ENCODE measurements at regions not wholly inside any gene's neighbourhood (a gene's known extent, or its start where the extent isn't known, plus 50 kb on each side); places are given as distances from the start of the nearest gene placed in this dataset.

- no peak for DNase-seq (ENCODE audit: low spot score)
- no peak for FAIRE-seq
These were observed 51.8 kb upstream of the PAX1 start for GRCh38 chr20:21653628-21654027.

GRCh38 chr20:21643417-21643816 lies 62.0 kb upstream of the PAX1 start:
- DNase-seq (ENCODE audit: low spot score) (no peak), FAIRE-seq (no peak)

DNA sequence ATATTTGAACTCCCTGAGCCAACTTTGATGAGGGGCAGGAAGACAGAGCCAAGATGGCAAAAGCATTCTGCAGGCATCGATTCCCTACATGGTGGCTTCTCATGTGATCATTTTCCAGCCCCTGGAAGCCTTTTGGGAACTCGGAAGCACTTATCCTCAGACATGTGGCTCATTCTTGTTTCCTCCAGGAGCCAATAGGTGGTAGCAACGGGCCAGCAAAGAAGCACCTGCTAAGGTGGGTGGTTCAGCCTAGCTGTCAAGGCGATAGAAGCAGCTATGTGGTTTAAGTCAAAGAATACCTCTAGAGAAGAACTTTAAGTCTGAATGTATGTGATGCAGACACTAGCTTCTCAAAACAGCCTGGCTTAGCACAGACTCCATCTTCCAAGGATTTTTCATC lies 64.9 kb upstream of the PAX1 start:
- FAIRE-seq (no peak), DNase-seq (ENCODE audit: low spot score) (no peak)

GRCh38 chr20:21633829-21634228 lies 71.6 kb upstream of the PAX1 start:
- FAIRE-seq: no peak
- DNase-seq (ENCODE audit: low spot score): no peak

DNA sequence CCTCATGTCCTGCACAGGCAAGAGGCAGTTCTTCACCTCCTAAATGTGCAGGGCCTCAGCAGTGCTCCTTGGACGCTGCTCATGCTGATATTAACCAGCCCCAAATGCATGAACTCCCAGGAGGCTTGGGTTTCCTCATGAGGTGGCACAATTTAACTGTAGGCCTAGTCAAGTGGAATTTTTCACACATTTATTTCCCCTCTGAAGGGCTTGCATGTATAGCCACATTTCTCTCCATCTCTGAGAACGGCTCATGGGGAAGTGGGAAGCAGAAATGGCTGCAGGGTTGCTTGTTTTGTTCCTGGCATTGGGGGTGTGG lies 72.8 kb upstream of the PAX1 start:
- DNase-seq (ENCODE audit: low spot score) (no peak), FAIRE-seq (no peak)

GRCh38 chr20:21632031-21632734 lies 73.3 kb upstream of the PAX1 start:
- no peak for FAIRE-seq

GRCh38 chr20:21628800-21629199 lies 76.7 kb upstream of the PAX1 start:
- FAIRE-seq: no peak
- DNase-seq (ENCODE audit: low spot score): no peak

More at GRCh38 chr20:21632031-21632734, 73.3 kb upstream of the PAX1 start:
- no peak for DNase-seq (ENCODE audit: low spot score)

- FAIRE-seq (no peak), DNase-seq (ENCODE audit: low spot score) (no peak)
These were observed 81.7 kb upstream of the PAX1 start for GRCh38 chr20:21623781-21624094.

DNA sequence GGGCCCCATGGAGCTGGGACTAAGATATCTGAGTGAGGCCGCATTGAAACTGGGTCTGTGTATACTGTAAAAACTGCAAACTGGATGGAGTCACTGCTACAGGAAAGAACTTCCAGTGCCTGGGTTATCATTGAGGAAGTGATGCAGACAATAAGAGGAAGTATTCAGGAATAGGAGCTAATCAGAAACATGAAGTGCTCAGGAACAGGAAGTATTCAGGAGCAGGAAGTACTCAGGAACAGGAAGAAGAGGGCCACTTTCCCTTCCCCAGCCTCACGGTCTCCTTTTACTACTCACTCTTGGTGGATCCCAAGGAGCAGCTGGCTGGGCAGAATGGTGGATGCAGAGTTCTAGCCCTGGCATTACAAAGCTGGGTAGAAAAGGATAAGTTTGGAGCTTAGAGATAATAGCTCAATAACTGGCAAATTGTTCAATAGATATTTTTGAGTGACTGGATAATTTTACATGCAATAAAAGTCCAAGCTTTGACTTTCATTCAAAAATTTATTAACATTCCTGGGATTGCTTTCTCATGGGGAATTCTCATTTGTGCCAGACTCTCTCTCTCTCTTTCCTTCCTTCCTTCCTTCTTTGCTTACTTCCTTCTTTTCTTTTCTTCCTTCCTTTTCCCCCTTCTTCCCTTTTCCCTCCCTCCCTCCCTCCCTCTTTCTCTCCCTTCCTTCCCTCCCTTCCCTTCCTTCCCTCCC lies 82.2 kb upstream of the PAX1 start:
- DNase-seq (ENCODE audit: low spot score) (no peak), FAIRE-seq (no peak)

GRCh38 chr20:21622097-21622857 lies 83.2 kb upstream of the PAX1 start:
- FAIRE-seq (no peak), DNase-seq (ENCODE audit: low spot score) (no peak)

- FAIRE-seq (no peak), DNase-seq (ENCODE audit: low spot score) (no peak)
These were observed 86.6 kb upstream of the PAX1 start for GRCh38 chr20:21618759-21619416.

- FAIRE-seq: no peak
- DNase-seq (ENCODE audit: low spot score): no peak
These were observed 89.8 kb upstream of the PAX1 start for GRCh38 chr20:21615617-21616080.

DNA sequence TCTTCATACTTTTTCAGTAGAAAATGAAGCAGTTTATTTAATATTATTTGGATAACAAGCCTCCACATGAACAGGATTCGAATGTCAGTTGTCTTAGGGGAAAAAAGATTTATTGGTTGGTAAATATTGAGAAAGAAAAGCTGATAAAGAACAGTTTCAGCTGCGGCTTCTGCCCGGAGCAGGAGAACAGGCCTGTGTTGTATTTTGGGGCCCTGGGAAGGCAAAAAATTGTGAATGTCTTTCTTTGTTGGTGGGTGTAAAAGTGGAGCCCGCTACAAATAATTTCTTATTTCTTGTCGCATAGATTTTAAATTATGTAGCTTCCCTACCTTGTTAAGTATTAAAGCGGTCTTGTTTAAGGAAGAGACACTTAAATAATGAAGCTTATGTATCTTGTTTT lies 90.5 kb upstream of the PAX1 start:
- FAIRE-seq (no peak), DNase-seq (ENCODE audit: low spot score) (no peak)

- FAIRE-seq: no peak
- DNase-seq (ENCODE audit: low spot score): no peak
These were observed 92.0 kb upstream of the PAX1 start for GRCh38 chr20:21613512-21613911.

GRCh38 chr20:21609981-21610380 lies 95.5 kb upstream of the PAX1 start:
- DNase-seq (ENCODE audit: low spot score) (no peak), FAIRE-seq (no peak)

DNA sequence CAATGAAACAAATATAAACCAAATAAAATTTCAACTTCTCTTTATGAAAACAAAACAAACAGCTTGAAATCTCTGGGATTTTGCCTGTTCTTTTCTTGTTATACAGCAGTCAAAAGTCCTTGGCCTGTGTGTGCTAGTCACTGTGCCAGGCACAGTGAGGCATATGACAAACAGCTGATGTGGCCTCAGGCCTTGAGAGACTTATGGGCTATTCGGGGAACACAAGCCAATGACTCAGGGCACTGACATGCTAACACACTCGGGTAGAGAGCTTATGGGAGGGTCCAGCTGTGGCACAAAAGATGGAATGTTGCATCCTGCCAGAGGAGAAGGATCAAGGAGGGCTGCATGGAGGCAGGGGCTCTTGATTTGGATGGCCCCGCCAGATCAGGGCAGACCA lies 95.4 kb upstream of the NKX2-2 start:
- FAIRE-seq: no peak
- no peak for DNase-seq (ENCODE audit: low spot score)

GRCh38 chr20:21608777-21609176 lies 94.9 kb upstream of the NKX2-2 start:
- no peak for FAIRE-seq
- no peak for DNase-seq (ENCODE audit: low spot score)

GRCh38 chr20:21607971-21608725 lies 94.3 kb upstream of the NKX2-2 start:
- DNase-seq (ENCODE audit: low spot score) (no peak), FAIRE-seq (no peak)

DNA sequence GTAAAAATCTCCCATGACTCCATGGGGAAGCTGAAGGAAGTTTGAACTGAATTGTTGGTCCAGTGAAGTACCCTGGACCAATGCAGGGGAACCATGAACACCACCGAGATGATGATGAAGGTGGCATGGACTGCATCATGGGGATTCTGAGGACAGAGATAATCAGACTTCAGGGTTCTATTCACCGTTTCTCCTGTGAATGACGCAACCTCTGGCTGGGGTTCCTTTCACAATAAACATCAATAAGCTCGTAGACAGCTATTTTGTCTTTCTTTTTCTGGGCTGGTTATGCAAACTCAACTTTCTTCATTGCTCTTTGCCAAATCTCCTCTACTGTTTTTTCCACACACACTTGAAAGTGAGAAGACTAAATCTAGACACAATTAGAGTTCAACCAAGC lies 87.9 kb upstream of the NKX2-2 start:
- DNase-seq (ENCODE audit: low spot score) (no peak), FAIRE-seq (no peak)

GRCh38 chr20:21586682-21587081 lies 72.8 kb upstream of the NKX2-2 start:
- FAIRE-seq (no peak), DNase-seq (ENCODE audit: low spot score) (no peak)

GRCh38 chr20:21583486-21584168 lies 69.8 kb upstream of the NKX2-2 start:
- FAIRE-seq: no peak

More at GRCh38 chr20:21583486-21584168, 69.8 kb upstream of the NKX2-2 start:
- DNase-seq (ENCODE audit: low spot score): no peak
